Mucosa of rectum (tissue), 2 donors: ENCODE measurements at regions not wholly inside any gene's neighbourhood (a gene's known extent, or its start where the extent isn't known, plus 50 kb on each side); places are given as distances from the start of the nearest gene placed in this dataset.

Experiments used
- H3K27ac ChIP-seq, 2 donors: one replicate each; pipeline ENCODE4 v1.7.0; 2013; ENCODE audit warnings: inconsistent platforms in 2 of 2, low read depth in 2 of 2, low read length in 2 of 2
- H3K27me3 ChIP-seq, 2 donors: one replicate each; pipeline ENCODE4 v1.7.0; 2013; ENCODE audit warnings: low read length in 2 of 2; ENCODE audit not compliant: control insufficient read depth in 2 of 2, insufficient read depth in 2 of 2
- H3K36me3 ChIP-seq, 2 donors: one replicate each; pipeline ENCODE4 v1.7.0; 2013; ENCODE audit warnings: low read length in 2 of 2; ENCODE audit not compliant: control insufficient read depth in 2 of 2, insufficient read depth in 2 of 2
- H3K4me1 ChIP-seq, 2 donors: one replicate each; pipeline ENCODE4 v1.7.0; 2013; ENCODE audit warnings: low read length in 2 of 2, mild to moderate bottlenecking in 1 of 2; ENCODE audit not compliant: control insufficient read depth in 2 of 2, insufficient read depth in 2 of 2
- H3K4me3 ChIP-seq, 2 donors: one replicate each; pipeline ENCODE4 v1.7.0; 2013; ENCODE audit warnings: low read length in 2 of 2
- H3K9ac ChIP-seq, 2 donors: one replicate each; pipeline ENCODE4 v1.7.0; 2013; ENCODE audit warnings: low read length in 2 of 2, low read depth in 1 of 2, mild to moderate bottlenecking in 1 of 2
- H3K9me3 ChIP-seq, 2 donors: one replicate each; pipeline ENCODE4 v1.7.0; 2013; ENCODE audit warnings: low read length in 2 of 2; ENCODE audit not compliant: control insufficient read depth in 2 of 2
- donor health status: healthy.
- donor health status: Normal muscosa, but diverticular disease.

DNA sequence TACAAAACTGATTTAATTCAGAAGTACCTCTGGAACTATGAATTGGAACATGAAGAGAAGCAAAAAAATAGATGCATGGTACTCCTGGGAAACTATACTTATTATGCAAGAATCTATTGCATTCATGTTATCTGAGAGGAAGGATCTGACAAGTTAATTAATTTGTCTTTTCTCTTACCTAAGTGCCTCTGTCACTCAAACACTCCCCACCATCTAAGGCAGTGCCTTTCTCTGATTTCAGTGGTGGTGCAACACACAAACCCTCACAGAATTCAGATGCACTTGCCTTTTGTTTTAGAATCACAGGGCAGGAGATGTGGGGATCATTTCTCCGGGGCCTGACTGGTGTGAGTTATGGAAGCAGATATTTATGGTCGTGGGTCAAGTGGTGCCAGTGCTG is 52.5 kb upstream of the C9orf72 start:
- H3K27ac ChIP-seq = no peak overlapping the region
- no peaks in the 10 kb centered on the region for H3K9me3 ChIP-seq
- H3K36me3 ChIP-seq = no peaks in the 10 kb centered on the region
- H3K4me1 ChIP-seq = peaks cover 0 to 3% of the 10 kb centered on the region in 2 donors
- no peak overlapping the region for H3K9ac ChIP-seq
- no peaks in the 10 kb centered on the region for H3K27me3 ChIP-seq
- H3K4me3 ChIP-seq = no peak overlapping the region

DNA sequence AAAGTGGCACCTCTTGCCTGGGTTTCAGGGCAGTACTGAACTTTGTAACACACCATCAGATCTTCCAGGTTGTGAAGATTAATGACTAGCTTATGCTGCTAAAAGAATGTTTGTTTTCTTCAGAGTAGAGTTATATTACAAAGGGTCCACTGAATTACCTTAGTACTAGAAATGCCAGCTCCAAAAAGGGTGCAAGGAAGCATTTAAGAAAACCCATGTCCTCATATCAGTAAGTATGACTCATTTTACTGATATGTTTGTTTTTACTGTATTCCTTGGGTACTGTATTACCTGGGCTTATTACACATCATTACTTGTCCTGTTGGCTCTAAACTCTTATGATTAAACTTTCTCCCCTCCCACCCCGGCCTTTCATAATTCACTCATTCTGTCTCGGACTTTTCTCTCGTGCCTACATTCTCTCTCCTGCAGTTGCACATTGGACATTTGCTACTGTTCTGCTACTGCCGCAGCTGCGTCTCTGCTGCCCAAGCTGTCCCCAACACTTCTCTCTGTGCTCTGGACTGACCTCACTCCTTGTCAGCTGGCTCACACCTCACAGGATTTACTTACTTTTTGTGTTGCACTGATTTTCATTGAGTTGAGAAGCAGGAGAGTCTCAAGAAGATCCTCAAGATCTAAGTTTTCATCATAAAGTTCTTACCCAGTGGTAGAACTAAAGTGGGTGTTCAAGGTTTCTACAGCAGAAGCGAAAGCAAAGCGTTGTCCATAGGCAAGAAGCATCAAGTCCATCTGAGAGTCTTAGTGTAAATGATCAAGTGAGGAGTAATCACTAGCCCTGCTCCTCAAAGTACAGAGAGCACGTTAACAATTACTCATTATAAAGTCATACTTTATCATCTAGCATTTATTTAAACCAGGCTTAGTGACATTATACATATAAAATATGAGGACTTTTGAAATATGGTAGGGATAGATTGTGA is 53.2 kb upstream of the C9orf72 start:
- H3K27me3 ChIP-seq = no peaks in the 10 kb centered on the region
- no peak overlapping the region for H3K9ac ChIP-seq
- no peak overlapping the region for H3K4me3 ChIP-seq
- H3K4me1 ChIP-seq = peaks cover 0 to 3% of the 10 kb centered on the region in 2 donors
- H3K27ac ChIP-seq = no peak overlapping the region
- no peaks in the 10 kb centered on the region for H3K9me3 ChIP-seq
- H3K36me3 ChIP-seq = no peaks in the 10 kb centered on the region

DNA sequence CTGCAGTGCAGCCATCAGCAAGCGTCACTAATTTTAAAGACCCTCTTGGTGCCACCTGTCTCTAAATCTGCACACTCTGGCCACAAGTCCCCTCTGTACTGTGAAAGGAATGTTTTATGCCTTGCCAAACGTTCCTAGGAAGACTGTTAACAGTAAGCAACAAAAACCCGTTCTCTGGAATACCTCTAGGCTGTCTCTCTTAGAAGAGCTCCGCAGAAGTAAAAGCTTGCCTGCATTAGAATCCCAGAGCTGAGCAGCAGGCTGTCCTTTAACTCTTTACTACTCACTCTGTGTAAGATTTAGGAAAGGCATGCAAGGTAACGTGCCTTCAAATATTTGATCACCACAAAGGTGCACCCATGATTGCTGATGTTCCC is 53.9 kb upstream of the C9orf72 start:
- Histone ChIP-seq H3K9me3 (no peaks in the 10 kb centered on the region), H3K4me3 (no peak overlapping the region), H3K36me3 (no peaks in the 10 kb centered on the region)

DNA sequence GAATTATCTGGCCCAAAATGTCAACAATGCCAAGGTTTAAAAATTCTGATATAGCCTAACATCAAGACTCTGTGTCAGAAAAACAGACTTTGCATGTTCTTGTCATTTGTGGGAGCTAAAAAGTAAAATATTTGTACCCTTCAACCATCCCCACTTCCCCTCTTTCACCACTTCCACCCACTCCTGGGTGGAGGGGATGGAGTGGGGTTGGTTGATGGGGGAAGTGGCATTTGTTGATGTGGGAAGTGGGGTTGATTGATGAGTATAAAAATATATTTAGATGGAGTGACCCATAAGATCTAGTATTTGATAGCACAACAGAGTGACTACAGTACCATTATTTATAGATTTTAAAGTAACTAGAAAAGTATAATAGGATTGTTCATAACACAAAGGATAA is 55.0 kb upstream of the C9orf72 start:
- H3K4me3 ChIP-seq = no peak overlapping the region
- no peaks in the 10 kb centered on the region for H3K36me3 ChIP-seq
- no peak overlapping the region for H3K27ac ChIP-seq
- no peaks in the 10 kb centered on the region for H3K9me3 ChIP-seq
- H3K9ac ChIP-seq = no peak overlapping the region
- peaks cover 0 to 3% of the 10 kb centered on the region in 2 donors for H3K4me1 ChIP-seq
- H3K27me3 ChIP-seq = no peaks in the 10 kb centered on the region

More for the DNA sequence above, 53.9 kb upstream of the C9orf72 start:
- Histone ChIP-seq H3K27me3 (no peaks in the 10 kb centered on the region), H3K9ac (no peak overlapping the region), H3K4me1 (peaks cover 0 to 3% of the 10 kb centered on the region in 2 donors), H3K27ac (no peak overlapping the region)

DNA sequence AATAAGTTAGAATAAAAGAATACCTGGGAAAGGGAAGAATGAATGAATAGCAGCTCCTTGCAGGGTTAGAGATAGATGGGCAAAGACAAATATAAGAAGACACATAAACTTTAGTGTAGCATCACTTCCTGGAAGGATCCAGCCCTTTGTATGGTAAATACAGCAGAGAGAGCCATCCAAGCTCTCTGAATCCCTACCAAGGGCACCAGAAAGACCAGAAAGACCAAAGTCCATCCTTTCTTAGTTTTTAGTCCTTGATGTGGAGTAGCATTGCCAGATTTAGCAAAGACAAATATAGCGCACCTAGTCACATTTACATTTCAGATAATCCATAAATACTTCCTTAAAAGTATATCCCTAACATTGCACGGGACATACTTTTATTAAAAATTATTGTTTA is 56.1 kb upstream of the C9orf72 start:
- H3K36me3 ChIP-seq = no peaks in the 10 kb centered on the region
- peaks cover 0 to 3% of the 10 kb centered on the region in 2 donors for H3K4me1 ChIP-seq
- no peak overlapping the region for H3K4me3 ChIP-seq
- no peaks in the 10 kb centered on the region for H3K9me3 ChIP-seq
- no peak overlapping the region for H3K9ac ChIP-seq
- no peaks in the 10 kb centered on the region for H3K27me3 ChIP-seq
- no peak overlapping the region for H3K27ac ChIP-seq

DNA sequence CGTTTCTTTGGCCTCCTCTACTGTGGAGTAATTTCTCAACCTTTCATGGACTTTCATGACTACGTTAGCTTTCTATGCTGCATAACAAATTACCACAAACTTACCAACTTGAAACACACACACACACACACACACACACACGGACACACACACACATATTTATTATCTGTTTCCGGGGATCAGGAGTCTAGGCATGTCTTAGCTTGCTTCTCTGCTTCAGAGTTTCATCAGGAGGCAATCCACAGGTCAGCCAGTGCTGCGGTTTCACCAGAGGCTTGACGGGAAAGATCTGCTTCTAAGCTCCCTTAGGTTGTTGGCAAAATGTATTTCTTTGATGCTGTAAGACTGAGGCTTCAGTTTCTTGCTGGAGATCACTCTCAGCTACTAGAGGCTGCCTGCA is 59.0 kb upstream of the C9orf72 start:
- H3K27ac ChIP-seq = no peak overlapping the region
- H3K4me1 ChIP-seq = no peaks in the 10 kb centered on the region
- no peaks in the 10 kb centered on the region for H3K9me3 ChIP-seq
- no peaks in the 10 kb centered on the region for H3K36me3 ChIP-seq
- no peak overlapping the region for H3K9ac ChIP-seq
- no peaks in the 10 kb centered on the region for H3K27me3 ChIP-seq
- no peak overlapping the region for H3K4me3 ChIP-seq

DNA sequence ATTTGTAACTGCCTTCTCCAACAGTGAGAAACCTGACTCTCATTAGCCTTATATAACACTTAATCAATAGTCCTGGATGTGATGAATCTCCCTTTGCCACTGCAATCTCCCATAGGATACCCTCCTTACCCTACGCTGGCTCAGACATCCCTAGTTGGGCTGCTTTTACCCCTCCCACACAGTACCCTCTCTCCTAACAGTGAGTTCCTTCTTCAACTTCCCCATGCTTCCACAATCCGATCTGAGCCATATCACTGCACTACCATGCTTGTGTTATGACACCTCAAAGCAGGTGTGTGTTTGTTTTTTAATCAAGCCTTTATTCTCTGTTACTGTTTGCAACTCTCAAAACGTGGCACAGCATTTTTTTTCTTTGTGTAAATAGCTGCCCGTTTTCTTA is 60.5 kb upstream of the C9orf72 start:
- no peak overlapping the region for H3K4me3 ChIP-seq
- H3K9me3 ChIP-seq = no peaks in the 10 kb centered on the region
- H3K4me1 ChIP-seq = no peaks in the 10 kb centered on the region
- no peak overlapping the region for H3K27ac ChIP-seq
- no peak overlapping the region for H3K9ac ChIP-seq
- H3K27me3 ChIP-seq = no peaks in the 10 kb centered on the region
- H3K36me3 ChIP-seq = no peaks in the 10 kb centered on the region

DNA sequence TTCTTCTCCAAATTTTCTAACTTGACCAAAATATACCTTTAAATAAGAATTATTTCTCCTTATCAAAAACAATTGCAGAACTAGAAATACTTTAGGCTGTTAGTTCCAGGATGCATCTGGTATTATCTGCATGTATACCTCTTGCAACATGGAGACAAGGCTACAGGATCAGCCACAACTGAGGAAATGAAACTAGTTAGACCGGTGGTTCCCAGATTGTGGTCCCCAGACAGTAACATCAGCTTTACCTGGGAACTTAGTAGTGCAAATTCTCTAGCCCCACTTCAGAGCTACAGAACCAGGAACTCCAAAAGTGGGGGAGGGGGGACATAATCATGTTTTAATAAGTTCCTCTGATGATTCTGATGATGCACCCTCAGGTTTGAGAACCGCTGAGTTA is 61.6 kb upstream of the C9orf72 start:
- Histone ChIP-seq H3K27me3 (no peaks in the 10 kb centered on the region), H3K9ac (no peak overlapping the region), H3K36me3 (no peaks in the 10 kb centered on the region), H3K27ac (no peak overlapping the region), H3K4me3 (no peak overlapping the region), H3K4me1 (no peaks in the 10 kb centered on the region), H3K9me3 (no peaks in the 10 kb centered on the region)

DNA sequence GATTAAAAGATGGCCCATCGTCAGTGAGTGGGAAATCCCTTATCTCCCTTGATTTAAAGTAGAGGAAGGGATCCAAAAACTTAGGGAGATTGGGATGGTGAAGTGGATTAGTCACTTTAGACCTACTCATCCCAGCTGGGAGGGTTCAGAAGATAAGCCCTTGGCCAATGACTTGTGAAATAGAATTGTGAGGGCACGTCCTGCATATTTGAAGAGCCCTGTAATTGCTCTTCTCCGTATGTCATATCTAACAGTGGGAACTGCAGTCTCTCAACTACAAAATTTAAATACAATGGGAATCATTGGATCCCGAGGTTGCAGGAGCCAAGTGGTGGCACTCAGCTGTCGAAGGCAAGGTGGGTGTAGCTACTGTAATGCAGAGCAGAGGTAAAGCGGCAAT is 65.4 kb upstream of the C9orf72 start:
- no peaks in the 10 kb centered on the region for H3K4me1 ChIP-seq
- H3K36me3 ChIP-seq = no peaks in the 10 kb centered on the region
- no peak overlapping the region for H3K27ac ChIP-seq
- H3K27me3 ChIP-seq = no peaks in the 10 kb centered on the region
- H3K9ac ChIP-seq = no peak overlapping the region
- no peaks in the 10 kb centered on the region for H3K9me3 ChIP-seq
- H3K4me3 ChIP-seq = no peak overlapping the region

DNA sequence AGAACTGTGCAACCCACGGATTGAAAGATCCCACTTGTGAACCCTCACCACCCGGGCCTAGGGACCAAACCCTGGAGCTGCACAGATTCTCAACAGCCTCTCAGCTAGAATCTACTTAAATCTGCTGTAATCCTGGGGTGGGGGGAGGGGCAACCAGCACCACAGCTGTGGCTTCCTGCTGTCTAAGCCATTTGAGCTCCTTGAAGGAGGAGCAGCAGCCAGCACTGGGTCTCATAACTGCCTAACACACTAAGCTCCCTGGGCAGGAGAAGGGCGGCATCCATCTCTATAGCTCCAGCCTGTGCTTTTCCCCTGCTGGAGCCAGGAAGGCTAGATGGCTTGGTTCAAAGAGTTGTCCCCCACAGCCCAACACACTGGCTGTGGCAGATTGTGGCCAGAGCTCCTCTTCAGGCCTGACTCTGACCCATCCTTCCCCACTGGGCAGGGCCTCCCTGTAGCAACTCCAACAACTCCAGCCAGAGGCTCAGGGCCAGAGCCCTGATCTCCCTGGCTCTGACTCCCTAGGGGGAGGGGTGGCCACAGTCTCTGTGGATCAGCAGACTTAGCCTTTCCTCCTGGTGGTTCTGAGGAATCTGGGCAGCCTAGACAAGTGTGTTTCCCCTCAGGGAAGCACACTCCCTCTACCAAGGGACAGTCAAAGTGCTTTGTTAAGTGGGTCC is 72.0 kb upstream of the C9orf72 start:
- H3K4me1 ChIP-seq = peaks cover 0 to 2% of the 10 kb centered on the region in 2 donors
- H3K27ac ChIP-seq = no peak overlapping the region
- no peaks in the 10 kb centered on the region for H3K9me3 ChIP-seq
- H3K36me3 ChIP-seq = no peaks in the 10 kb centered on the region
- H3K9ac ChIP-seq = no peak overlapping the region
- no peak overlapping the region for H3K4me3 ChIP-seq
- H3K27me3 ChIP-seq = no peaks in the 10 kb centered on the region
